Astrocyte of the cerebellum (primary cell): ENCODE measurements at regions not wholly inside any gene's neighbourhood (a gene's known extent, or its start where the extent isn't known, plus 50 kb on each side); places are given as distances from the start of the nearest gene placed in this dataset.
"Not testable (repeated sequence)": the region's sequence is repeated elsewhere in the genome, so short reads cannot be mapped to it uniquely, and the experiment has no call there.

Experiments
- DNase-seq: peaks from one replicate; pipeline ENCODE4 v3.0.0-alpha.2; 2011; ENCODE audit warnings: low read depth
- H3K4me3 ChIP-seq: 2 replicates; pipeline ENCODE4 v1.5.1; 2011; ENCODE audit warnings: mild to moderate bottlenecking, low read depth, low read length, moderate library complexity
- in situ Hi-C: cut with HindIII; loops from 2 replicates; pipeline ENCODE4 v1.10.0; 2017; ENCODE audit warnings: low sequenced_read_pairs
- TF ChIP-seq, protein P1 (sequence below): IDR thresholded peaks from 2 replicates; pipeline ENCODE4 v1.5.1; 2012; ENCODE audit warnings: low read length, low read depth, moderate library complexity, mild to moderate bottlenecking; ENCODE audit errors: missing control alignments

DNA sequence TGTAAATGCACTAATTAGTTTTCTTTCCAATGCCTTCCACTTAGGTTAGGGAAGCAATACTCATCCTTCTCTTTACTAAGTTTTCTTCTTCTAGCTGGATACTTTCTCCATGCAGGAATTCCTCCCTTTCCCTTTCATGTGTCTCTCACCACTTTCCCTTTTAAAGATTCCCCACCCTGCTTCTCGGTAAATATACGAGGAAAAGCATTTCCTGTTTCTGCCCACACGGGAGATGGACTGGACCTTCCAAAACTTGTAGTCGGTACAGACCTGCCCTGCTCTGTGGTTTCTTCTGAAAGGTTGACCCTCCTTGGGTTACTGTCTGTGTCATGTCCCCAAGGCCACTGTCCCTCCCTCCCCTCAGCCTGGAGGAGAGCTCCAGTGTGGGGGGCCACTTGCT lies 58.9 kb upstream of the LYZL2 start:
- TF ChIP-seq, protein P1, sequence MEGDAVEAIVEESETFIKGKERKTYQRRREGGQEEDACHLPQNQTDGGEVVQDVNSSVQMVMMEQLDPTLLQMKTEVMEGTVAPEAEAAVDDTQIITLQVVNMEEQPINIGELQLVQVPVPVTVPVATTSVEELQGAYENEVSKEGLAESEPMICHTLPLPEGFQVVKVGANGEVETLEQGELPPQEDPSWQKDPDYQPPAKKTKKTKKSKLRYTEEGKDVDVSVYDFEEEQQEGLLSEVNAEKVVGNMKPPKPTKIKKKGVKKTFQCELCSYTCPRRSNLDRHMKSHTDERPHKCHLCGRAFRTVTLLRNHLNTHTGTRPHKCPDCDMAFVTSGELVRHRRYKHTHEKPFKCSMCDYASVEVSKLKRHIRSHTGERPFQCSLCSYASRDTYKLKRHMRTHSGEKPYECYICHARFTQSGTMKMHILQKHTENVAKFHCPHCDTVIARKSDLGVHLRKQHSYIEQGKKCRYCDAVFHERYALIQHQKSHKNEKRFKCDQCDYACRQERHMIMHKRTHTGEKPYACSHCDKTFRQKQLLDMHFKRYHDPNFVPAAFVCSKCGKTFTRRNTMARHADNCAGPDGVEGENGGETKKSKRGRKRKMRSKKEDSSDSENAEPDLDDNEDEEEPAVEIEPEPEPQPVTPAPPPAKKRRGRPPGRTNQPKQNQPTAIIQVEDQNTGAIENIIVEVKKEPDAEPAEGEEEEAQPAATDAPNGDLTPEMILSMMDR = no peak
- DNase-seq = no peak
- in situ Hi-C loops = no loop called here
- no peak overlapping the region for H3K4me3 ChIP-seq

DNA sequence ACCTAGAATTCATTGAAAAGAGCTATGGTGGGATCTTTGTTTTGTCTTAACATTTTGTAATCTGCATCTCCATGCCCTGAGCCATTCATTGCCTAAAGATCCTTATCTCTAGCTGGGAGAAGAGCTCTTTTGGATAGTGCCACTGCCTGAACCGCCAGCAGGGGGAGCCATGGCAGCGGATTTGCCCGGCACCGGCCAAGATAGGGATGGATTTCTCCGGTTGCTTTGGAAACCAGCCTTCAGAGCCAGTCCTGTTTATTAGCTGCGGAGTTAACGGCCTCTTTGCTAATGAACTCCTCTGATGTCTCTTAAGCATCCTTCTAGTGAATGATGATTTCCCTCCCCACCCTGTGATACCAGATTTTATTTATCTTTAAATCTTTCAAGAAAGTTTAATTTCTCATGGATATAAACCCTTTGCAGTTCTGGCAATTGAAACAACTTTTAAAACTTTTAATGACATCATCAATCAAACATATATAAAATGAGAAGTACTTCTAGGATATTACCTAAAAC lies 58.2 kb upstream of the LYZL2 start:
- H3K4me3 ChIP-seq = no peak overlapping the region
- DNase-seq = peak; percentile 39
- TF ChIP-seq, protein P1 = peak; percentile 98
- in situ Hi-C loops = no loop called here

DNA sequence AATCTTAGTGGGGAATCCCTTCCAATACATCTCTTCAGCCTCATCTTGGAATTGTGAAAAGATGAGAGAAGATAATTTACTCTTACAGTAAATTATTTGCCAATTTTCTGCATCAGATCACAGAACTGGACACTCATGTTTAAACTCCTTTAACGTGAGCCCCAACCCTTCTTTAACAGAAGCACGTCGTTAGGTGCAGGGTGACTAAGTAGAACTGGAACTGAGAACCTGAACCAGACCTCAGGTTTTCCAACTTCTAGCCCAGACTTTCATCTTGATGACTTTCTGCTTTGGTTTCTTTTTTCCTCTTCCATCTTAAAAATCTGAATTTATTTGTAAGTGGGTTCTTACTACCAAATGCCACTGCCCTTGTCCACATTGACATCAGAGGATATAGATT lies 57.2 kb upstream of the LYZL2 start:
- TF ChIP-seq, protein P1 = no peak
- in situ Hi-C loops = no loop called here
- no peak overlapping the region for H3K4me3 ChIP-seq
- DNase-seq = no peak

DNA sequence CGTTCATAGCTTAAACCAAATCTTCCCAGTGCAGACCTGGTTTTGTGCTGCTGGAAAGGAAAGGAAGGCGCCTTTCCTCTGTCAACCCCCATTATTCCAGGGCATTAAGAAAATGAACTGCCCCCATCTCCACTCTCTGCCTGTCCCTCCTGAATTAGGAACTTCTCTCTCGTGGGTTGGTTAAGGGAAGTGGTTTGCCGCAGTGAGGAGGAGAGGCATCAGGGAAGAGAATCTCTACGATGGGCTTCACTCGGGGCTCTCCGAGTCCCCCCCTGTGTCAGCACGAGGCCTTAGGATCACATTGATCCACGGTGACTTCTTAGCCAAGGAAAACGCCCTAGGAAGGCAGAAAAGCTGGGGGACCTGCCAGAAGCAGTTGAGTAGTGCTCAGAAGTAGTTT lies 53.9 kb upstream of the LYZL2 start:
- DNase-seq = no peak
- TF ChIP-seq, protein P1 = no peak
- in situ Hi-C loops = no loop called here
- H3K4me3 ChIP-seq = no peak overlapping the region

DNA sequence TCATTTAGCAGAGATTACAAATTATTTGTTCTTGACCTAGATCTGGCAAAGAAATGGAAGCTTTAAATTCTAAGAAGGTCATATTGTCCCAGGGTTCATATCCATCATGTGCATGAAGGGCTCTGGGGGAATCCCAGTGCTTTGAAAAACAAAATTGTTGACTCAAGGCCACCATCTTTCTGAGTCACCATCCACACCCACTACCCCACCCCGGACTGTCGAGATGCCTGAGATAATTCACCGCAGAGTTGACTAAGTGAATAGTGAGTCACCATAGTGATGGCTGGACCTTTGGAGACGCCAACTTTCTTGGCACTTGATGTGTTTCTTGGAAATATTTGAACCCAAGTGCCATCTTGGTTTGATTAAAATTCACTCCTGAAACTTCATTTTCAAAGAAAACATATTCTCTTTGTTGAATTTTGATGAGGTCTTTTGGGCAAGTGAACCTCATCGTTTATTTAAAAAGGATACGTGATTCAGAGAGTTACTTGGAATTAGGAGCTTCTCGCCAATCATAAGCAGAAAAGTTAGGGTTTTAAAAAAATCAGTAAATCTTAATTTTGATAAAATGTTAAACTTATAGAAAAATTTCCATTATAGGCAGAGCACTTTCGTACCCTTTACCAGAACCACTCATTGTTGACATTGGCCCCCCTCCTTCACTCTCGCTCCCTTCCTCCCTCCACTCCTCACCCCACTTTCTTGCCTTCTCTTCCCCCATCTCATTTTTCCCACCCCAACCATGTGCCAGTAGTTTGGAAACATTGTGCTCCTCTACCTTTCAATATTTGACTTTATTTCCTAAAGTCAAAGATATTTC lies 53.0 kb upstream of the LYZL2 start:
- in situ Hi-C loops, H3K4me3 ChIP-seq: not testable (repeated sequence)
- peak; percentile 84 for DNase-seq

DNA sequence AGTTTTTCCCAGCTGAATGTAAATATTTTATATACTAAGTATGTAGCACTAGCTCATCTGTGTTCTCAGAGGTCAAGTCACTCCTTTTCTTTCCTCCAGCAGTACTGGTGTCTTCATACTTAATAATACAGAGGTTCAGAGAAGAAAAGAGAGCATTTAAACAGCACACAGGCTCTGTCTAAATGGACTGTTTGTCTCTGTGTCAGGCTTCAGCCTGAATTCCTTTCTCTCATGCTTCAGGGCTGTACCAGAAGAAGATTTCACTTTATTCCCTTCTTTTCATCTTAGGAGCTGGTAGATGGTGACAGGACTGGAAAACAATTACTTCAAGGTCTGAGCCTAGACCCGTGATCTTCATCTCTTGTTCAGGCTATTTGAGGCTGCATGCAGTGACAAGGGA lies 51.4 kb upstream of the LYZL2 start:
- TF ChIP-seq, protein P1 = no peak
- in situ Hi-C loops = no loop called here
- no peak for DNase-seq
- no peak overlapping the region for H3K4me3 ChIP-seq
